ENCODE measurements at regions not wholly inside any gene's neighbourhood (a gene's known extent, or its start where the extent isn't known, plus 50 kb on each side); places are given as distances from the start of the nearest gene placed in this dataset.

DNA sequence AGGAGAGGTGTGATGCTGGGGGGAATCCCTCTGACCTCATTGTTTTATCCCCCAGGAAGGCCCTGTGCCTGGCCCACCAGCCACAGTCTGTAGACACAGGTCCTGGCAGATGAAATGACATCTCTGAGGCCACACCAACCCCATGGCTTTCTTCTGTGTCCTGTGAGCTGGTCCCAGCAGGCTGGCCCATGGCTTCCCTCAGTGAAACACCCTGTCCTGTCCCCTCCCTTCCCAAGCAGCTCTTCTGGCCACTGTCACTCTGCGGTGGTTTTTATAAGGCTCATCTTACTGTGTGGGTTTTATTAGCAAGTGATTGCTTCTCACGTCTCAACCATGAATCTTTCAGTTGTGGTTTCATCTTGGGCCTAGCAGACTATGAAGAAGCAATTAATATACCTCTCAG, 81.6 kb upstream of the CALM2 start:
- Histone ChIP-seq H2AK9ac (replicated peaks; ENCODE audit: low read depth, low read length, poor library complexity) (no peak overlapping the region), H3K27me3 (ENCODE audit: control insufficient read depth, insufficient read depth, low read length) (no peaks in the 10 kb centered on the region), H4K91ac (ENCODE audit: insufficient read depth, low read depth, low read length) (no peak overlapping the region; the same call in 1 of the 2 replicates), H2BK20ac (ENCODE audit: low read depth, low read length) (no peak overlapping the region), H2AK5ac (ENCODE audit: low read depth, low read length) (no peak overlapping the region), H3K9ac (ENCODE audit: low read depth, low read length) (no peak overlapping the region), H2BK5ac (ENCODE audit: low read depth, low read length, poor library complexity, severe bottlenecking) (no peak overlapping the region), H3K36me3 (ENCODE audit: control insufficient read depth, insufficient read depth, low read length) (no peaks in the 10 kb centered on the region), H3K23ac (ENCODE audit: low read depth, low read length) (no peak overlapping the region), H3K4ac (ENCODE audit: low read depth, low read length) (no peak overlapping the region), H2AFZ (replicated peaks; ENCODE audit: low read length, poor library complexity) (no peak overlapping the region), H3K4me3 (ENCODE audit: insufficient read depth, low read depth, low read length) (no peak overlapping the region), H3K27ac (ENCODE audit: insufficient read depth, low read length) (no peak overlapping the region), H2BK120ac (ENCODE audit: low read depth, low read length) (no peak overlapping the region), H3K56ac (ENCODE audit: extremely low read depth, insufficient read depth, low read length) (no peak overlapping the region), H3K4me2 (ENCODE audit: low read depth, low read length) (no peak overlapping the region), H2BK15ac (ENCODE audit: low read depth, low read length) (no peak overlapping the region), H4K5ac (ENCODE audit: low read depth, low read length) (no peak overlapping the region), H4K8ac (ENCODE audit: low read depth in 2 of 2, low read length in 2 of 2) (no peak overlapping the region), H3K14ac (replicated peaks; ENCODE audit: low read depth, low read length) (peak overlapping the region; percentile 9; the same call in 1 of the 2 replicates), H3K9me1 (ENCODE audit: insufficient read depth, low read length) (no peaks in the 10 kb centered on the region), H3K9me3 (ENCODE audit: control insufficient read depth, insufficient read depth, low read length) (no peaks in the 10 kb centered on the region), H3K4me1 (ENCODE audit: control insufficient read depth, insufficient read depth, low read length) (peaks cover 2% of the 10 kb centered on the region), H3K18ac (ENCODE audit: low read depth, low read length) (no peak overlapping the region), H3K79me1 (ENCODE audit: low read depth in 1 of 2, low read length in 2 of 2) (no peaks in the 10 kb centered on the region), H4K20me1 (ENCODE audit: insufficient read depth, low read length) (no peaks in the 10 kb centered on the region)
- CTCF ChIA-PET = no interaction called here
- ATAC-seq (ENCODE audit: low read depth) = no peak
- WGBS, 2 experiments (ENCODE audit: extremely low coverage in 2 of 2, insufficient read length in 1 of 2) = no CpG with 5 or more reads among the region's 2 CpGs
- POLR2A ChIA-PET (ENCODE audit: unreplicated experiment) = no interaction called here
- in situ Hi-C loops (cut with MboI; ENCODE audit: low sequenced_read_pairs) = no loop called here
- DNase-seq = no peak
- intact Hi-C loops (cut with micrococcal nuclease) = no loop called here
- BruUV-seq (replicated peaks) = no TSS peak
- TF ChIP-seq RCOR1 (IDR thresholded peaks at IDR 0.05; ENCODE audit: insufficient replicate concordance, low read length) (no peak), NFE2L2 (IDR thresholded peaks at IDR 0.05; ENCODE audit: low read depth, low read length) (no peak), CHD1 (IDR thresholded peaks at IDR 0.05; ENCODE audit: low read depth, low read length) (no peak), CEBPB (IDR thresholded peaks at IDR 0.05; ENCODE audit: low read depth, low read length) (no peak), RAD21 (IDR thresholded peaks at IDR 0.05; ENCODE audit: low read length) (no peak), MAZ (IDR thresholded peaks at IDR 0.05; ENCODE audit: borderline replicate concordance, low read depth, low read length) (no peak), MAFK (IDR thresholded peaks at IDR 0.05; ENCODE audit: low read depth, low read length) (no peak), FOS (IDR thresholded peaks at IDR 0.05; ENCODE audit: low read depth, low read length) (no peak), RFX5 (IDR thresholded peaks at IDR 0.05; ENCODE audit: low read depth, low read length) (no peak), SMC3 (IDR thresholded peaks at IDR 0.05; ENCODE audit: low read depth, low read length) (no peak), POLR2A (IDR thresholded peaks at IDR 0.05; ENCODE audit: low read depth, low read length) (no peak), BHLHE40 (IDR thresholded peaks at IDR 0.05; ENCODE audit: low read depth, low read length) (no peak), MXI1 (IDR thresholded peaks at IDR 0.05; ENCODE audit: borderline replicate concordance, low read depth, low read length) (no peak)
- TF ChIP-seq, protein P1, sequence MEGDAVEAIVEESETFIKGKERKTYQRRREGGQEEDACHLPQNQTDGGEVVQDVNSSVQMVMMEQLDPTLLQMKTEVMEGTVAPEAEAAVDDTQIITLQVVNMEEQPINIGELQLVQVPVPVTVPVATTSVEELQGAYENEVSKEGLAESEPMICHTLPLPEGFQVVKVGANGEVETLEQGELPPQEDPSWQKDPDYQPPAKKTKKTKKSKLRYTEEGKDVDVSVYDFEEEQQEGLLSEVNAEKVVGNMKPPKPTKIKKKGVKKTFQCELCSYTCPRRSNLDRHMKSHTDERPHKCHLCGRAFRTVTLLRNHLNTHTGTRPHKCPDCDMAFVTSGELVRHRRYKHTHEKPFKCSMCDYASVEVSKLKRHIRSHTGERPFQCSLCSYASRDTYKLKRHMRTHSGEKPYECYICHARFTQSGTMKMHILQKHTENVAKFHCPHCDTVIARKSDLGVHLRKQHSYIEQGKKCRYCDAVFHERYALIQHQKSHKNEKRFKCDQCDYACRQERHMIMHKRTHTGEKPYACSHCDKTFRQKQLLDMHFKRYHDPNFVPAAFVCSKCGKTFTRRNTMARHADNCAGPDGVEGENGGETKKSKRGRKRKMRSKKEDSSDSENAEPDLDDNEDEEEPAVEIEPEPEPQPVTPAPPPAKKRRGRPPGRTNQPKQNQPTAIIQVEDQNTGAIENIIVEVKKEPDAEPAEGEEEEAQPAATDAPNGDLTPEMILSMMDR (conservative IDR thresholded peaks at IDR 0.05; ENCODE audit: low read depth, low read length) = no peak
- TF ChIP-seq, protein P2, sequence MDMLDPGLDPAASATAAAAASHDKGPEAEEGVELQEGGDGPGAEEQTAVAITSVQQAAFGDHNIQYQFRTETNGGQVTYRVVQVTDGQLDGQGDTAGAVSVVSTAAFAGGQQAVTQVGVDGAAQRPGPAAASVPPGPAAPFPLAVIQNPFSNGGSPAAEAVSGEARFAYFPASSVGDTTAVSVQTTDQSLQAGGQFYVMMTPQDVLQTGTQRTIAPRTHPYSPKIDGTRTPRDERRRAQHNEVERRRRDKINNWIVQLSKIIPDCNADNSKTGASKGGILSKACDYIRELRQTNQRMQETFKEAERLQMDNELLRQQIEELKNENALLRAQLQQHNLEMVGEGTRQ (IDR thresholded peaks at IDR 0.05; ENCODE audit: low read depth, low read length) = no peak
- TF ChIP-seq, protein P3, sequence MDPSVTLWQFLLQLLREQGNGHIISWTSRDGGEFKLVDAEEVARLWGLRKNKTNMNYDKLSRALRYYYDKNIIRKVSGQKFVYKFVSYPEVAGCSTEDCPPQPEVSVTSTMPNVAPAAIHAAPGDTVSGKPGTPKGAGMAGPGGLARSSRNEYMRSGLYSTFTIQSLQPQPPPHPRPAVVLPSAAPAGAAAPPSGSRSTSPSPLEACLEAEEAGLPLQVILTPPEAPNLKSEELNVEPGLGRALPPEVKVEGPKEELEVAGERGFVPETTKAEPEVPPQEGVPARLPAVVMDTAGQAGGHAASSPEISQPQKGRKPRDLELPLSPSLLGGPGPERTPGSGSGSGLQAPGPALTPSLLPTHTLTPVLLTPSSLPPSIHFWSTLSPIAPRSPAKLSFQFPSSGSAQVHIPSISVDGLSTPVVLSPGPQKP (IDR thresholded peaks at IDR 0.05; ENCODE audit: borderline replicate concordance, low read depth, low read length) = no peak
- dilution Hi-C loops (cut with HindIII; ENCODE audit: low sequenced_read_pairs, unreplicated experiment) = no loop called here

Measured in IMR-90 (cell line).